ENCODE measurements at regions not wholly inside any gene's neighbourhood (a gene's known extent, or its start where the extent isn't known, plus 50 kb on each side); places are given as distances from the start of the nearest gene placed in this dataset.

DNA sequence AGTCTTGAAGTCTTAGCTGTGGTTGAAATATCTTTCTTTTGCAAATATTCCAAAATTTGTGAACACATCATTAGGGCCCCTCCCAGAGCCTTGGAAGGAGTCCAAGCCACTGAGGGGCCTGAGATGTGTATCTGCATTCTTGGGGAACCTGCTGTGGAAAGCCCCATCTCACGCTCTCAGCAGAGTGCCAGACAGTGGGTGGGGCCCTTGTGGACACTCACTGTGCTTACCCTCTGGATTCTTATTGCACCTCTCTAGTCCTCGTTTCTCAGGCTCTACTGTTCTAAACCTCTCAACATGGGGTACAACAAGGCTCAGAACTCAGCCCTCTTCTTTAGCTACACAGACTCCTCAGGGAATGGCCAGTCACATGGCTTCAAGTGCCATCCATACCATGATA, 416.2 kb upstream of the CDH4 start:
- TF ChIP-seq, protein P1, sequence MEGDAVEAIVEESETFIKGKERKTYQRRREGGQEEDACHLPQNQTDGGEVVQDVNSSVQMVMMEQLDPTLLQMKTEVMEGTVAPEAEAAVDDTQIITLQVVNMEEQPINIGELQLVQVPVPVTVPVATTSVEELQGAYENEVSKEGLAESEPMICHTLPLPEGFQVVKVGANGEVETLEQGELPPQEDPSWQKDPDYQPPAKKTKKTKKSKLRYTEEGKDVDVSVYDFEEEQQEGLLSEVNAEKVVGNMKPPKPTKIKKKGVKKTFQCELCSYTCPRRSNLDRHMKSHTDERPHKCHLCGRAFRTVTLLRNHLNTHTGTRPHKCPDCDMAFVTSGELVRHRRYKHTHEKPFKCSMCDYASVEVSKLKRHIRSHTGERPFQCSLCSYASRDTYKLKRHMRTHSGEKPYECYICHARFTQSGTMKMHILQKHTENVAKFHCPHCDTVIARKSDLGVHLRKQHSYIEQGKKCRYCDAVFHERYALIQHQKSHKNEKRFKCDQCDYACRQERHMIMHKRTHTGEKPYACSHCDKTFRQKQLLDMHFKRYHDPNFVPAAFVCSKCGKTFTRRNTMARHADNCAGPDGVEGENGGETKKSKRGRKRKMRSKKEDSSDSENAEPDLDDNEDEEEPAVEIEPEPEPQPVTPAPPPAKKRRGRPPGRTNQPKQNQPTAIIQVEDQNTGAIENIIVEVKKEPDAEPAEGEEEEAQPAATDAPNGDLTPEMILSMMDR (conservative IDR thresholded peaks at IDR 0.05; ENCODE audit: low read depth, low read length): no peak
- TF ChIP-seq EZH2 (IDR thresholded peaks at IDR 0.05; ENCODE audit: low read length, unreplicated experiment) (no peak), EZH2phosphoT487 (IDR thresholded peaks at IDR 0.05; ENCODE audit: borderline replicate concordance, low read length) (no peak)
